K562 (cell line): ENCODE measurements at regions not wholly inside any gene's neighbourhood (a gene's known extent, or its start where the extent isn't known, plus 50 kb on each side); places are given as distances from the start of the nearest gene placed in this dataset.

Experiments used
- ATAC-seq: fragments of 200-7000 bp; cut with Tn5 transposase; 3 replicates; pipeline ENCODE4 v1.9.1; 2020; ENCODE audit warnings: moderate library complexity
- BruUV-seq: library from RNA; stranded (reverse); fragments of 400-500 nt; replicated peaks from 2 replicates; lab custom pipeline; 2021; lab: Mats Ljungman, UMichigan
- CTCF ChIA-PET: fragments of 300-600 bp; formaldehyde crosslinking; extraction: SDS; loops from one replicate; lab custom pipeline; 2021; ENCODE audit warnings: low intra/inter-chr PET ratio; lab: Yijun Ruan, JAX
- POLR2A ChIA-PET: fragments of 300-600, 350-650 bp; sonication (Branson Sonifier 250); formaldehyde crosslinking; extraction: SDS; loops from one replicate; lab custom pipeline; 2021; ENCODE audit warnings: antibody characterized with exemption, inconsistent platforms; lab: Yijun Ruan, JAX
- DNase-seq, 4 experiments: peaks; one replicate each; pipeline versions ENCODE4 v3.0.0 to v3.0.0-alpha.2; 2011 to 2018; ENCODE audit warnings: low spot score in 3 of 4, mixed read lengths in 3 of 4; ENCODE audit errors: extremely low read depth in 1 of 4
- FAIRE-seq: peaks from 2 replicates; lab custom pipeline; 2011; peaks lifted over from hg19 to GRCh38; lab: Jason Lieb, UNC
- H2AFZ ChIP-seq: 2 replicates; pipeline ENCODE4 v1.6.0; 2011; ENCODE audit warnings: low read depth, low read length, control low read depth, inconsistent platforms
- H3K27ac ChIP-seq: fragments of 200-600 bp; 3 replicates; pipeline ENCODE4 v1.8.0; 2011; ENCODE audit warnings: low read depth, mild to moderate bottlenecking, control low read depth, inconsistent platforms, low read length, moderate library complexity, mixed read lengths; ENCODE audit errors: extremely low read depth
- H3K27me3 ChIP-seq, 2 experiments: fragments of 300-600 bp in 1 of 2; 2 replicates in 1 of 2; 3 replicates in 1 of 2; pipeline versions ENCODE4 v1.6.0 to v1.8.0; 2011; ENCODE audit warnings: inconsistent platforms in 2 of 2, low read length in 2 of 2, mild to moderate bottlenecking in 1 of 2, mixed read lengths in 1 of 2, moderate library complexity in 1 of 2; ENCODE audit not compliant: control insufficient read depth in 2 of 2, insufficient read depth in 2 of 2
- H3K36me3 ChIP-seq: fragments of 300-600 bp; 3 replicates; pipeline ENCODE4 v1.8.0; 2011; ENCODE audit warnings: mild to moderate bottlenecking, low read length, inconsistent platforms; ENCODE audit not compliant: control insufficient read depth, insufficient read depth
- H3K4me1 ChIP-seq, 2 experiments: fragments of 200-600 bp in 1 of 2; replicated peaks in 1 of 2; 2 replicates in 1 of 2; 3 replicates in 1 of 2; pipeline versions ENCODE4 v1.5.1 to v1.8.0; 2011; ENCODE audit warnings: inconsistent platforms in 2 of 2, low read length in 2 of 2, mild to moderate bottlenecking in 1 of 2, mixed read lengths in 1 of 2, moderate library complexity in 1 of 2; ENCODE audit not compliant: control insufficient read depth in 2 of 2, insufficient read depth in 2 of 2
- H3K4me2 ChIP-seq: 2 replicates; pipeline ENCODE4 v1.6.1; 2011; ENCODE audit warnings: low read length, control low read depth, inconsistent platforms, mixed read lengths; ENCODE audit not compliant: insufficient read depth
- H3K4me3 ChIP-seq: fragments of 200-600 bp; sonication (generic), shearing (Covaris generic); 2 replicates; pipeline ENCODE4 v1.5.1; 2016; ENCODE audit warnings: control low read depth, inconsistent platforms
- H3K79me2 ChIP-seq: fragments of 200-600 bp; 3 replicates; pipeline ENCODE4 v1.8.0; 2011; ENCODE audit warnings: low read length, inconsistent platforms; ENCODE audit not compliant: control insufficient read depth, insufficient read depth
- H3K9ac ChIP-seq, 2 experiments: 2 replicates each; pipeline versions ENCODE4 v1.6.0 to v1.6.1; 2011; ENCODE audit warnings: low read depth in 2 of 2, low read length in 2 of 2, control low read depth in 1 of 2, inconsistent platforms in 1 of 2, mild to moderate bottlenecking in 1 of 2, mixed read lengths in 1 of 2; ENCODE audit not compliant: insufficient read depth in 1 of 2
- H3K9me1 ChIP-seq: one replicate; pipeline ENCODE4 v1.6.0; 2011; ENCODE audit warnings: inconsistent platforms, mild to moderate bottlenecking, low read length, moderate library complexity; ENCODE audit not compliant: control insufficient read depth, insufficient read depth
- H3K9me3 ChIP-seq: replicated peaks from 2 replicates; pipeline ENCODE4 v1.5.1; 2011; ENCODE audit warnings: low read depth, low read length, inconsistent platforms; ENCODE audit not compliant: control insufficient read depth, insufficient read depth
- H4K20me1 ChIP-seq: replicated peaks from 2 replicates; pipeline ENCODE4 v1.6.1; 2011; ENCODE audit warnings: low read length, inconsistent platforms, mixed read lengths; ENCODE audit not compliant: control insufficient read depth, insufficient read depth
- HIVEP1 ChIP-seq: fragments of 250-450 bp; sonication (Bioruptor Pico); IDR thresholded peaks from 2 replicates; pipeline ENCODE4 v1.4.0; 2020; ENCODE audit warnings: mild to moderate bottlenecking
- TOE1 ChIP-seq, 2 experiments: fragments of 450-650 bp in 1 of 2; sonication (generic) in 1 of 2; formaldehyde crosslinking in 1 of 2; IDR thresholded peaks; 2 replicates each; pipeline versions ENCODE4 v1.7.1 to v1.8.0; 2016 to 2022; ENCODE audit warnings: borderline replicate concordance in 2 of 2, mild to moderate bottlenecking in 2 of 2, antibody characterized with exemption in 1 of 2, inconsistent platforms in 1 of 2, low read depth in 1 of 2, missing genetic modification reagents in 1 of 2, moderate library complexity in 1 of 2
- ZNF232 ChIP-seq: sonication (generic); formaldehyde crosslinking; IDR thresholded peaks from 2 replicates; pipeline ENCODE4 v1.8.0; 2022; ENCODE audit warnings: mild to moderate bottlenecking, missing genetic modification reagents
- ZZZ3 ChIP-seq: fragments of 450-650 bp; IDR thresholded peaks from 2 replicates; pipeline ENCODE4 v1.6.1; 2016; ENCODE audit warnings: antibody characterized with exemption, mild to moderate bottlenecking, moderate library complexity
- WGBS: fragments of 100-300 bp; shearing (Covaris generic); methylation state at CpG from one replicate; pipeline ENCODE4 v1.1.6; 2016; ENCODE audit warnings: low coverage, mixed read lengths; ENCODE audit not compliant: insufficient coverage; ENCODE audit errors: missing lambda C conversion rate; 5-methylcytosine and 5-hydroxymethylcytosine counted together
- in situ Hi-C: fragments of 300-500 bp; cut with MboI; formaldehyde crosslinking; loops from 4 replicates; pipeline ENCODE4 v1.15.0; 2018; ENCODE audit warnings: inconsistent platforms, mixed read lengths
- intact Hi-C: fragments of 100-400 bp; cut with micrococcal nuclease; formaldehyde crosslinking; loops from 2 replicates; pipeline ENCODE4 v1.14.2; 2022
- TF ChIP-seq, protein P1 (sequence below): fragments of 450-650 bp; IDR thresholded peaks from 2 replicates; pipeline ENCODE4 v1.7.0; 2016; ENCODE audit warnings: borderline replicate concordance
- TF ChIP-seq, protein P2 (sequence below): fragments of 250-450 bp; sonication (Bioruptor Pico); IDR thresholded peaks from 2 replicates; pipeline ENCODE4 v1.4.0; 2020

DNA sequence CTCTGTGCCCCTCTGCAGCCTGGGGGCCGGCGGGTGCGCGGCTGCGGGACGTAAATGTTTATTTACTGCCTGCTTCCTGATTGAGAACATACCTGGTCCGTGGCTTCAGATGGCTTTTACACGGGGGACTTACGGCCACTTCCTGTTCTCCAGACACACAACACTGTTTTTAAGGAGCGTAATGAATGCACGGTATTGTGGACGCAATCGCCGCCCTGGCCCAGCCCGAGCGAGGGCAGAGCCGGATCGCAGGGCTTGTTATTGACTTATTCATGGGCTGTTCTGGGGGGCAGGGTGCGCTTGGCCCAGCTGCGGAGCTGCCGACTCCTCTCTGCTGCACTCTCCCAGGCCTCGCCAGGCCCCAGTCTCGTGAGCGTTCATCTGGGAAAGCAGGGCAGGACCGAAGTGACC is 52.8 kb upstream of the ACTRT2 start:
- no peak overlapping the region for H3K27ac ChIP-seq
- H3K27me3 ChIP-seq, result peaks cover 0 to 13% of the 10 kb centered on the region in 2 experiments; a peak in 2 of 5 replicates
- DNase-seq (no peak), ATAC-seq (no peak), FAIRE-seq (no peak)
- H3K9me1 ChIP-seq, result no peaks in the 10 kb centered on the region
- 0 out of 2 replicates have a peak, but pooled peaks cover 4% of the 10 kb centered on the region for H4K20me1 ChIP-seq
- in situ Hi-C loops (no loop called here), intact Hi-C loops (no loop called here)
- POLR2A ChIA-PET, result no interaction called here
- no peak overlapping the region for H3K4me3 ChIP-seq
- no TSS peak for BruUV-seq
- H3K4me1 ChIP-seq, result peaks cover 0 to 4% of the 10 kb centered on the region in 2 experiments; a peak in 1 of 5 replicates
- H3K9me3 ChIP-seq, result no peaks in the 10 kb centered on the region
- 1% methylated on average over 25 of the region's 25 CpGs for WGBS
- no peaks in the 10 kb centered on the region for H3K36me3 ChIP-seq
- TF ChIP-seq, protein P1, sequence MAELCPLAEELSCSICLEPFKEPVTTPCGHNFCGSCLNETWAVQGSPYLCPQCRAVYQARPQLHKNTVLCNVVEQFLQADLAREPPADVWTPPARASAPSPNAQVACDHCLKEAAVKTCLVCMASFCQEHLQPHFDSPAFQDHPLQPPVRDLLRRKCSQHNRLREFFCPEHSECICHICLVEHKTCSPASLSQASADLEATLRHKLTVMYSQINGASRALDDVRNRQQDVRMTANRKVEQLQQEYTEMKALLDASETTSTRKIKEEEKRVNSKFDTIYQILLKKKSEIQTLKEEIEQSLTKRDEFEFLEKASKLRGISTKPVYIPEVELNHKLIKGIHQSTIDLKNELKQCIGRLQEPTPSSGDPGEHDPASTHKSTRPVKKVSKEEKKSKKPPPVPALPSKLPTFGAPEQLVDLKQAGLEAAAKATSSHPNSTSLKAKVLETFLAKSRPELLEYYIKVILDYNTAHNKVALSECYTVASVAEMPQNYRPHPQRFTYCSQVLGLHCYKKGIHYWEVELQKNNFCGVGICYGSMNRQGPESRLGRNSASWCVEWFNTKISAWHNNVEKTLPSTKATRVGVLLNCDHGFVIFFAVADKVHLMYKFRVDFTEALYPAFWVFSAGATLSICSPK, result no peak
- no peak for TF ChIP-seq ZNF232 (CRISPR knock-in tag)
- no peak for TF ChIP-seq HIVEP1 (CRISPR knock-in tag)
- TF ChIP-seq TOE1 (IDR thresholded peaks at IDR 0.05; ENCODE audit: borderline replicate concordance), result no peak
- no peak for TF ChIP-seq TOE1 (CRISPR knock-in tag; IDR thresholded peaks at IDR 0.05; ENCODE audit: borderline replicate concordance, low read depth)
- TF ChIP-seq, protein P2, sequence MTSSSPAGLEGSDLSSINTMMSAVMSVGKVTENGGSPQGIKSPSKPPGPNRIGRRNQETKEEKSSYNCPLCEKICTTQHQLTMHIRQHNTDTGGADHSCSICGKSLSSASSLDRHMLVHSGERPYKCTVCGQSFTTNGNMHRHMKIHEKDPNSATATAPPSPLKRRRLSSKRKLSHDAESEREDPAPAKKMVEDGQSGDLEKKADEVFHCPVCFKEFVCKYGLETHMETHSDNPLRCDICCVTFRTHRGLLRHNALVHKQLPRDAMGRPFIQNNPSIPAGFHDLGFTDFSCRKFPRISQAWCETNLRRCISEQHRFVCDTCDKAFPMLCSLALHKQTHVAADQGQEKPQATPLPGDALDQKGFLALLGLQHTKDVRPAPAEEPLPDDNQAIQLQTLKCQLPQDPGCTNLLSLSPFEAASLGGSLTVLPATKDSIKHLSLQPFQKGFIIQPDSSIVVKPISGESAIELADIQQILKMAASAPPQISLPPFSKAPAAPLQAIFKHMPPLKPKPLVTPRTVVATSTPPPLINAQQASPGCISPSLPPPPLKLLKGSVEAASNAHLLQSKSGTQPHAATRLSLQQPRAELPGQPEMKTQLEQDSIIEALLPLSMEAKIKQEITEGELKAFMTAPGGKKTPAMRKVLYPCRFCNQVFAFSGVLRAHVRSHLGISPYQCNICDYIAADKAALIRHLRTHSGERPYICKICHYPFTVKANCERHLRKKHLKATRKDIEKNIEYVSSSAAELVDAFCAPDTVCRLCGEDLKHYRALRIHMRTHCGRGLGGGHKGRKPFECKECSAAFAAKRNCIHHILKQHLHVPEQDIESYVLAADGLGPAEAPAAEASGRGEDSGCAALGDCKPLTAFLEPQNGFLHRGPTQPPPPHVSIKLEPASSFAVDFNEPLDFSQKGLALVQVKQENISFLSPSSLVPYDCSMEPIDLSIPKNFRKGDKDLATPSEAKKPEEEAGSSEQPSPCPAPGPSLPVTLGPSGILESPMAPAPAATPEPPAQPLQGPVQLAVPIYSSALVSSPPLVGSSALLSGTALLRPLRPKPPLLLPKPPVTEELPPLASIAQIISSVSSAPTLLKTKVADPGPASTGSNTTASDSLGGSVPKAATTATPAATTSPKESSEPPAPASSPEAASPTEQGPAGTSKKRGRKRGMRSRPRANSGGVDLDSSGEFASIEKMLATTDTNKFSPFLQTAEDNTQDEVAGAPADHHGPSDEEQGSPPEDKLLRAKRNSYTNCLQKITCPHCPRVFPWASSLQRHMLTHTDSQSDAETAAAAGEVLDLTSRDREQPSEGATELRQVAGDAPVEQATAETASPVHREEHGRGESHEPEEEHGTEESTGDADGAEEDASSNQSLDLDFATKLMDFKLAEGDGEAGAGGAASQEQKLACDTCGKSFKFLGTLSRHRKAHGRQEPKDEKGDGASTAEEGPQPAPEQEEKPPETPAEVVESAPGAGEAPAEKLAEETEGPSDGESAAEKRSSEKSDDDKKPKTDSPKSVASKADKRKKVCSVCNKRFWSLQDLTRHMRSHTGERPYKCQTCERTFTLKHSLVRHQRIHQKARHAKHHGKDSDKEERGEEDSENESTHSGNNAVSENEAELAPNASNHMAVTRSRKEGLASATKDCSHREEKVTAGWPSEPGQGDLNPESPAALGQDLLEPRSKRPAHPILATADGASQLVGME (CRISPR knock-in tag), result no peak
- no peak for TF ChIP-seq ZZZ3
- CTCF ChIA-PET, result no interaction called here
- no peak overlapping the region for H3K4me2 ChIP-seq
- no peak overlapping the region for H2AFZ ChIP-seq
- H3K9ac ChIP-seq, result no peak overlapping the region
- H3K79me2 ChIP-seq, result no peaks in the 10 kb centered on the region
